GM12892 (cell line): ENCODE measurements at regions not wholly inside any gene's neighbourhood (a gene's known extent, or its start where the extent isn't known, plus 50 kb on each side); places are given as distances from the start of the nearest gene placed in this dataset.

Experiments used
- POLR2A ChIP-seq: IDR thresholded peaks from 2 replicates; pipeline ENCODE4 v1.6.1; 2011; ENCODE audit warnings: low read depth, low read length, control low read depth
- POLR2AphosphoS5 ChIP-seq: IDR thresholded peaks from 2 replicates; pipeline ENCODE4 v1.6.1; 2011; ENCODE audit warnings: low read depth, low read length, control low read depth
- TAF1 ChIP-seq: IDR thresholded peaks from 2 replicates; pipeline ENCODE4 v1.6.1; 2011; ENCODE audit warnings: low read depth, mild to moderate bottlenecking, control low read depth, low read length, borderline replicate concordance

GRCh38 chr2:150787353-150788093 is 300.1 kb upstream of the RND3 start:
- TF ChIP-seq POLR2A: no peak
- no peak for TF ChIP-seq POLR2AphosphoS5
- TF ChIP-seq TAF1: no peak
